ENCODE measurements at regions not wholly inside any gene's neighbourhood (a gene's known extent, or its start where the extent isn't known, plus 50 kb on each side); places are given as distances from the start of the nearest gene placed in this dataset.
"Not testable (repeated sequence)": the region's sequence is repeated elsewhere in the genome, so short reads cannot be mapped to it uniquely, and the experiment has no call there.

DNA sequence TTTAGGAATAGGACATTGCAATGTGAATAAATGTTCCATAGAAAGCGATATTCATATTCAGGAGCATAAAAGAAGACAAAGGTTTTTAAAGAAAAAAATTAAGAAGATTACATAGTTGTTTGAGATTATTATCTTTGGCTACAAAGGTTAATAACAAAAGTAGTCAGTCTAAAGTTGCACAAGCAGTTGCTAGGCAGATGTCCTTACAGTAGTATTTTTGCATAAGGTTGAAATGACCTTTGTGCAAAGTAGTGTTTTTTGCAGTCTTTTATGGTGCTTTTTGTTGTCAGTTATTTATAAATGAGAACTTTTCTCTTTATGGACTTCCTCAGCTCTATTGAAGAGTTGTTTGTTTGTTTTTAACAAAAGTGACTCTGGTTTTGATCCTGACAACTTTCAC, 447.8 kb downstream of the AMY1C start:
- intact Hi-C loops (cut with DNase I), result no loop called here
- H3K9me3 ChIP-seq, result no peaks in the 10 kb centered on the region
- no peaks in the 10 kb centered on the region for H3K4me1 ChIP-seq
- H3K27me3 ChIP-seq, result no peaks in the 10 kb centered on the region
- H3K4me3 ChIP-seq, result no peak overlapping the region
- DNase-seq (ENCODE audit: low spot score in 2 of 2), result no peak
- no peak for TF ChIP-seq CTCF (IDR thresholded peaks at IDR 0.05)
- H3K36me3 ChIP-seq, result no peaks in the 10 kb centered on the region
- H3K27ac ChIP-seq, result no peak overlapping the region

GRCh38 chr1:104212239-104212638, 462.5 kb downstream of the AMY1C start:
- intact Hi-C loops (cut with DNase I), result no loop called here
- H3K36me3 ChIP-seq, result no peaks in the 10 kb centered on the region
- DNase-seq (ENCODE audit: low spot score in 2 of 2), result no peak
- no peaks in the 10 kb centered on the region for H3K9me3 ChIP-seq
- TF ChIP-seq CTCF (IDR thresholded peaks at IDR 0.05), result no peak
- H3K4me1 ChIP-seq, result no peaks in the 10 kb centered on the region
- H3K4me3 ChIP-seq, result no peak overlapping the region
- no peaks in the 10 kb centered on the region for H3K27me3 ChIP-seq
- H3K27ac ChIP-seq, result no peak overlapping the region

DNA sequence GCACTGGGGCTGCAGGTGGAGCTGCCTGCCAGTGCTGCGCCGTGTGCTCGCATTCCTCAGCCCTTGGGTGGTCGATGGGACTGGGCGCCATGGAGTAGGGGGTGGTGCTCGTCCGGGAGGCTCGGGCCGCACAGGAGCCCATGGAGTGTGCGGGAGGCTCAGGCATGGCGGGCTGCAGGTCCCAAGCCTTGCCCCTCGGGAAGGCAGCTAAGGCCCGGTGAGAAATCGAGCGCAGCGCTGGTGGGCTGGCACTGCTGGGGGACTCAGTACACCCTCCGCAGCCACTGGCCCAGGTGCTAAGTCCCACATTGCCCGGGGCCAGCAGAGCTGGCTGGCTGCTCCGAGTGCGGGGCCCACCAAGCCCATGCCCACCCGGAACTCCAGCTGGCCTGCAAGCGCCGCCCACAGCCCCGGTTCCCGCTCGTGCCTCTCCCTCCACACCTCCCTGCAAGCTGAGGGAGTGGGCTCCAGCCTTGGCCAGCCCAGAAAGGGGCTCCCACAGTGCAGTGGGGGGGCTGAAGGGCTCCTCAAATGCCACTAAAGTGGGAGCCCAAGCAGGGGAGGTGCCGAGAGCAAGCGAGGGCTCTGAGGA, 467.8 kb downstream of the AMY1C start:
- intact Hi-C loops (cut with DNase I); H3K36me3 ChIP-seq; H3K27me3 ChIP-seq; H3K27ac ChIP-seq; H3K9me3 ChIP-seq; H3K4me1 ChIP-seq; H3K4me3 ChIP-seq; DNase-seq (ENCODE audit: low spot score in 2 of 2): not testable (repeated sequence)

DNA sequence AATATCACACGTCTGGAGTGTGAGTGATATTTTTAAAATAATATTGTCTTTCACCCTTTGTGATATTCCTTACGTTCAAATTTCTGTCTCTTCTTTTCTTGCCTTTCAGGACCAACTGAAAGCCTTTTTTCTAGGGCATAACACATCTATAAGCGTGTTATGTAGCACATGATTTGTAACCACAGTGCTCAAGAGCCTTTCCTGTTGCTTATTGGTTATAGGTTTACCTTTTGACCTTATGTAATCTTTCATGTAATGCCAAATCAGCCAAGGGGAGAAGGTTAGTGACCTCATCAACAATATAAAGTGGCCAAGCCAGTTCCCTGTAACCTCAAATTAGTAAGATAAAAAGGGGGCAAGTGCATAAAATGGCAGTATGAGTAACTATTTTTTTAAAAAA, 480.2 kb downstream of the AMY1C start:
- no peaks in the 10 kb centered on the region for H3K27me3 ChIP-seq
- no peaks in the 10 kb centered on the region for H3K36me3 ChIP-seq
- H3K4me3 ChIP-seq, result no peak overlapping the region
- TF ChIP-seq CTCF (IDR thresholded peaks at IDR 0.05), result no peak
- H3K4me1 ChIP-seq, result no peaks in the 10 kb centered on the region
- H3K27ac ChIP-seq, result no peak overlapping the region
- intact Hi-C loops (cut with DNase I), result no loop called here
- DNase-seq (ENCODE audit: low spot score in 2 of 2), result no peak
- H3K9me3 ChIP-seq, result no peaks in the 10 kb centered on the region

DNA sequence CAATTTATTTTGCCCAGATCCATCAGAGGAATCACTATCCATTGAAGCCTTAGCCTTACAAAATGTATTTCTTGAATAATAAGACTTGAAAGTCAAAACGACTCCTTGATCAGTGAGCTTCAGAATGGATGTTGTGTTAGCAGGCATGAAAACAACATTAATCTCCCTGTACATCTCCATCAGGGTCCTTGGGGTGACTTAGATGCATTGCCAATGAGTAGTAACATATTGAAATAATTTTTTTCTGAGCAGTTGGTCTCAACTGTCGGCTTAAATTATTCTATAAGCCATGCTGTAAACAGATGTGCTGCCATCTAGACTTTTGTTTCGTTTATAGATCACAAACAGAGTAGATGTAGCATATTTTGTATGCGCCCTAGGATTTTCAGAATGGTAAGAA, 482.0 kb downstream of the AMY1C start:
- Histone ChIP-seq H3K9me3 (no peaks in the 10 kb centered on the region), H3K36me3 (no peaks in the 10 kb centered on the region), H3K27me3 (no peaks in the 10 kb centered on the region), H3K27ac (no peak overlapping the region), H3K4me1 (no peaks in the 10 kb centered on the region), H3K4me3 (no peak overlapping the region)
- intact Hi-C loops (cut with DNase I), result no loop called here
- TF ChIP-seq CTCF (IDR thresholded peaks at IDR 0.05), result no peak
- DNase-seq (ENCODE audit: low spot score in 2 of 2), result no peak

DNA sequence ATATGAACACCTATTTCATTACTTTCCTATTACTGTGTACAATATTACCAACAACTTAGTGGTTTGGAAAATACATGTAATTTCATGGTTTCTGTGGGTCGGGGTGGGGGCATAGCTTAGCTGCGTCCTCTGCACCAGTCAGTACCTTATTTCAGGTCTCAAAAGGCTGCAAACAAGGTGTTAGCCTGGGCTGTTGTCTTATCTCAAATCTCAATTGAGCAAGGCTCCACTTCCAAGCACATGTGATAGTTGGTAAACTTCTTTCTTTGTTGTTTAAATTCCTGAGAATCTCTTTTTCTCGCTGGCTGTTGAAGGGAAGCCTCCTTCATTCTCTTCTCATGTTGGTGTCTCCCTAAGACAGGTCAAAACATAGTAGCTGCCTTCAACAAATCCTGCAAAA, 485.4 kb downstream of the AMY1C start:
- Histone ChIP-seq H3K4me3 (no peak overlapping the region), H3K27ac (no peak overlapping the region), H3K4me1 (no peaks in the 10 kb centered on the region), H3K36me3 (no peaks in the 10 kb centered on the region), H3K9me3 (no peaks in the 10 kb centered on the region), H3K27me3 (no peaks in the 10 kb centered on the region)
- intact Hi-C loops (cut with DNase I), result no loop called here
- TF ChIP-seq CTCF (IDR thresholded peaks at IDR 0.05), result no peak
- no peak for DNase-seq (ENCODE audit: low spot score in 2 of 2)
